Colonic mucosa (tissue), 4 donors: ENCODE measurements at regions not wholly inside any gene's neighbourhood (a gene's known extent, or its start where the extent isn't known, plus 50 kb on each side); places are given as distances from the start of the nearest gene placed in this dataset.
"Not testable (repeated sequence)": the region's sequence is repeated elsewhere in the genome, so short reads cannot be mapped to it uniquely, and the experiment has no call there.

ENCODE experiments used
- DNase-seq: peaks from one replicate; pipeline ENCODE4 v3.0.0-alpha.2; 2020
- H3K27ac ChIP-seq: fragments of 200-600 bp; one replicate; pipeline ENCODE4 v1.8.0; 2021
- H3K27me3 ChIP-seq: fragments of 200-600 bp; one replicate; pipeline ENCODE4 v1.8.0; 2021
- H3K36me3 ChIP-seq: fragments of 200-600 bp; one replicate; pipeline ENCODE4 v1.8.0; 2021
- H3K4me1 ChIP-seq: fragments of 200-600 bp; one replicate; pipeline ENCODE4 v1.8.0; 2021; ENCODE audit warnings: mild to moderate bottlenecking
- H3K4me3 ChIP-seq: fragments of 200-600 bp; one replicate; pipeline ENCODE4 v1.8.0; 2021
- H3K9ac ChIP-seq, 2 donors: one replicate each; pipeline ENCODE4 v1.7.0; 2013; ENCODE audit warnings: control low read depth in 2 of 2, low read depth in 2 of 2, low read length in 2 of 2
- H3K9me3 ChIP-seq: fragments of 200-600 bp; one replicate; pipeline ENCODE4 v1.8.0; 2021
- CTCF ChIP-seq: fragments of 200-600 bp; IDR thresholded peaks from one replicate; pipeline ENCODE4 v1.8.0; 2022; ENCODE audit warnings: antibody characterized with exemption, mild to moderate bottlenecking
- intact Hi-C: fragments of 100-400 bp; cut with DNase I; formaldehyde crosslinking; loops from one replicate; pipeline ENCODE4 v1.14.1; 2022
- donor health status: healthy.
- donor health status: DM: no; HTN: no; CAD: no.
- donor health status: DM: no; HTN: no; CAD: no.

- intact Hi-C loops: no loop called here
- no peak overlapping the region for H3K9ac ChIP-seq
- H3K4me3 ChIP-seq: no peak overlapping the region
- H3K9me3 ChIP-seq: no peaks in the 10 kb centered on the region
- no peak for DNase-seq
- TF ChIP-seq CTCF: no peak
- no peaks in the 10 kb centered on the region for H3K27me3 ChIP-seq
- H3K4me1 ChIP-seq: no peaks in the 10 kb centered on the region
- H3K36me3 ChIP-seq: no peaks in the 10 kb centered on the region
- no peak overlapping the region for H3K27ac ChIP-seq
Measured at GRCh38 chr7:89839329-89839728, 314.9 kb upstream of the STEAP1 start.

- no peaks in the 10 kb centered on the region for H3K4me1 ChIP-seq
- no peak for TF ChIP-seq CTCF
- no peak overlapping the region for H3K27ac ChIP-seq
- intact Hi-C loops: no loop called here
- H3K9me3 ChIP-seq: no peaks in the 10 kb centered on the region
- H3K9ac ChIP-seq: no peak overlapping the region
- no peaks in the 10 kb centered on the region for H3K36me3 ChIP-seq
- no peaks in the 10 kb centered on the region for H3K27me3 ChIP-seq
- no peak overlapping the region for H3K4me3 ChIP-seq
- DNase-seq: no peak
Measured at GRCh38 chr7:89845952-89846351, 308.3 kb upstream of the STEAP1 start.

GRCh38 chr7:89849052-89849451 lies 305.2 kb upstream of the STEAP1 start:
- no peaks in the 10 kb centered on the region for H3K9me3 ChIP-seq
- no peak overlapping the region for H3K9ac ChIP-seq
- H3K27me3 ChIP-seq: no peaks in the 10 kb centered on the region
- intact Hi-C loops: no loop called here
- DNase-seq: no peak
- no peak for TF ChIP-seq CTCF
- no peaks in the 10 kb centered on the region for H3K4me1 ChIP-seq
- no peak overlapping the region for H3K27ac ChIP-seq
- H3K36me3 ChIP-seq: no peaks in the 10 kb centered on the region
- no peak overlapping the region for H3K4me3 ChIP-seq

GRCh38 chr7:89857053-89857452 lies 297.2 kb upstream of the STEAP1 start:
- intact Hi-C loops: not testable (repeated sequence)

GRCh38 chr7:89857767-89858166 lies 296.5 kb upstream of the STEAP1 start:
- no peak for TF ChIP-seq CTCF
- no peaks in the 10 kb centered on the region for H3K9me3 ChIP-seq
- H3K27me3 ChIP-seq: no peaks in the 10 kb centered on the region
- DNase-seq: no peak
- no peaks in the 10 kb centered on the region for H3K4me1 ChIP-seq
- no peaks in the 10 kb centered on the region for H3K36me3 ChIP-seq
- intact Hi-C loops: no loop called here
- no peak overlapping the region for H3K27ac ChIP-seq
- no peak overlapping the region for H3K9ac ChIP-seq
- no peak overlapping the region for H3K4me3 ChIP-seq

More at GRCh38 chr7:89857053-89857452, 297.2 kb upstream of the STEAP1 start:
- not testable (repeated sequence) for H3K27ac ChIP-seq, H3K27me3 ChIP-seq, H3K9me3 ChIP-seq, H3K4me1 ChIP-seq, H3K36me3 ChIP-seq, H3K9ac ChIP-seq, H3K4me3 ChIP-seq, DNase-seq

GRCh38 chr7:89887489-89887888 lies 266.8 kb upstream of the STEAP1 start:
- H3K4me1 ChIP-seq: no peaks in the 10 kb centered on the region
- H3K9ac ChIP-seq: no peak overlapping the region
- H3K27ac ChIP-seq: no peak overlapping the region
- H3K27me3 ChIP-seq: no peaks in the 10 kb centered on the region
- intact Hi-C loops: no loop called here
- no peak for TF ChIP-seq CTCF
- DNase-seq: no peak
- no peaks in the 10 kb centered on the region for H3K36me3 ChIP-seq
- H3K9me3 ChIP-seq: no peaks in the 10 kb centered on the region
- no peak overlapping the region for H3K4me3 ChIP-seq
